HepG2 (cell line): ENCODE measurements at regions not wholly inside any gene's neighbourhood (a gene's known extent, or its start where the extent isn't known, plus 50 kb on each side); places are given as distances from the start of the nearest gene placed in this dataset.

ENCODE experiments used
- ATAC-seq: fragments of 200-7000 bp; cut with Tn5 transposase; 3 replicates; pipeline ENCODE4 v1.9.1; 2020; ENCODE audit warnings: mild to moderate bottlenecking, moderate library complexity
- BruUV-seq: library from RNA; stranded (reverse); fragments of 400-500 nt; replicated peaks from 2 replicates; lab custom pipeline; 2021; lab: Mats Ljungman, UMichigan
- CTCF ChIA-PET: fragments of 300-600 bp; formaldehyde crosslinking; extraction: SDS; loops from one replicate; lab custom pipeline; 2021; ENCODE audit warnings: low total read pairs, inconsistent platforms, low intra/inter-chr PET ratio; lab: Yijun Ruan, JAX
- POLR2A ChIA-PET: fragments of 350-600 bp; sonication (Branson Sonifier 250); formaldehyde crosslinking; loops from one replicate; lab custom pipeline; 2020; ENCODE audit warnings: antibody characterized with exemption, inconsistent platforms; lab: Yijun Ruan, JAX
- DNase-seq: peaks from one replicate; pipeline ENCODE4 v3.0.0-alpha.2; 2015; ENCODE audit warnings: low spot score
- FAIRE-seq: peaks from 3 replicates; lab custom pipeline; 2011; peaks lifted over from hg19 to GRCh38; lab: Jason Lieb, UNC
- H2AFZ ChIP-seq: one replicate; pipeline ENCODE4 v1.6.1; 2011; ENCODE audit warnings: low read length, inconsistent platforms
- H3K27ac ChIP-seq: fragments of 300-600 bp; 3 replicates; pipeline ENCODE4 v1.8.0; 2011; ENCODE audit warnings: mixed run types, mild to moderate bottlenecking, mixed read lengths, low read length, inconsistent platforms; ENCODE audit not compliant: insufficient read depth; ENCODE audit errors: extremely low read length
- H3K27me3 ChIP-seq, 2 experiments: fragments of 200-600 bp in 1 of 2; 2 replicates in 1 of 2; 3 replicates in 1 of 2; pipeline versions ENCODE4 v1.6.0 to v1.8.0; 2011; ENCODE audit warnings: low read length in 2 of 2, mild to moderate bottlenecking in 2 of 2, moderate library complexity in 2 of 2, inconsistent platforms in 1 of 2; ENCODE audit not compliant: insufficient read depth in 2 of 2, control insufficient read depth in 1 of 2
- H3K36me3 ChIP-seq, 2 experiments: fragments of 200-600 bp in 1 of 2; replicated peaks in 1 of 2; 2 replicates in 1 of 2; 3 replicates in 1 of 2; pipeline versions ENCODE4 v1.5.1 to v1.8.0; 2011; ENCODE audit warnings: low read length in 2 of 2, inconsistent platforms in 1 of 2; ENCODE audit not compliant: insufficient read depth in 2 of 2, control insufficient read depth in 1 of 2
- H3K4me1 ChIP-seq: 2 replicates; pipeline ENCODE4 v1.5.1; 2012; ENCODE audit warnings: low read length, inconsistent platforms; ENCODE audit not compliant: insufficient read depth
- H3K4me2 ChIP-seq: 2 replicates; pipeline ENCODE4 v1.6.0; 2011; ENCODE audit warnings: low read depth, low read length, inconsistent platforms
- H3K4me3 ChIP-seq, 3 experiments: fragments of 200-600 bp in 1 of 3; sonication (generic), shearing (Covaris generic) in 1 of 3; replicated peaks in 1 of 3; 2 replicates each; pipeline ENCODE4 v1.5.1; 2011 to 2016; ENCODE audit warnings: low read length in 3 of 3, inconsistent platforms in 2 of 3, low read depth in 2 of 3, mild to moderate bottlenecking in 2 of 3, control low read depth in 1 of 3, mixed read lengths in 1 of 3; ENCODE audit not compliant: insufficient read depth in 1 of 3
- H3K79me2 ChIP-seq: one replicate; pipeline ENCODE4 v1.6.1; 2011; ENCODE audit warnings: low read length, inconsistent platforms; ENCODE audit not compliant: insufficient read depth
- H3K9ac ChIP-seq: 2 replicates; pipeline ENCODE4 v1.6.0; 2011; ENCODE audit warnings: mild to moderate bottlenecking, low read depth, low read length, inconsistent platforms; ENCODE audit not compliant: insufficient read depth
- H3K9me3 ChIP-seq: 2 replicates; pipeline ENCODE4 v1.5.1; 2012; ENCODE audit warnings: mild to moderate bottlenecking, low read length
- H4K20me1 ChIP-seq: 2 replicates; pipeline ENCODE4 v1.6.0; 2011; ENCODE audit warnings: inconsistent platforms, mild to moderate bottlenecking, low read length, moderate library complexity; ENCODE audit not compliant: insufficient read depth
- BRD4 ChIP-seq: sonication (generic); formaldehyde crosslinking; IDR thresholded peaks from 2 replicates; pipeline ENCODE4 v1.4.0; 2020; ENCODE audit warnings: missing genetic modification reagents
- CREB1 ChIP-seq, 2 experiments: fragments of 450-650 bp in 1 of 2; IDR thresholded peaks; 2 replicates each; pipeline ENCODE4 v1.6.1; 2016 to 2017; ENCODE audit warnings: control low read depth in 1 of 2, mild to moderate bottlenecking in 1 of 2, missing compliant biosample characterization in 1 of 2, missing genetic modification characterization in 1 of 2
- WGBS: methylation state at CpG from one replicate; pipeline ENCODE4 v1.1.6; 2017; ENCODE audit warnings: low lambda C conversion rate; 5-methylcytosine and 5-hydroxymethylcytosine counted together
- in situ Hi-C: cut with HindIII; loops from 2 replicates; pipeline ENCODE4 v1.10.0; 2017; ENCODE audit warnings: low pct_unique_long_range_greater_than_20kb; ENCODE audit not compliant: extremely low pct_ligation_motif_present
- intact Hi-C: fragments of 100-400 bp; cut with micrococcal nuclease; formaldehyde crosslinking; loops from one replicate; pipeline ENCODE4 v1.10.0; 2022; ENCODE audit not compliant: unreplicated experiment
- TF ChIP-seq, protein P1 (sequence below): IDR thresholded peaks from 2 replicates; pipeline ENCODE4 v1.4.0; 2020; ENCODE audit warnings: mild to moderate bottlenecking, missing genetic modification reagents
- TF ChIP-seq, protein P2 (sequence below): sonication (generic); formaldehyde crosslinking; IDR thresholded peaks from 2 replicates; pipeline ENCODE4 v1.4.0; 2020; ENCODE audit warnings: missing genetic modification reagents

DNA sequence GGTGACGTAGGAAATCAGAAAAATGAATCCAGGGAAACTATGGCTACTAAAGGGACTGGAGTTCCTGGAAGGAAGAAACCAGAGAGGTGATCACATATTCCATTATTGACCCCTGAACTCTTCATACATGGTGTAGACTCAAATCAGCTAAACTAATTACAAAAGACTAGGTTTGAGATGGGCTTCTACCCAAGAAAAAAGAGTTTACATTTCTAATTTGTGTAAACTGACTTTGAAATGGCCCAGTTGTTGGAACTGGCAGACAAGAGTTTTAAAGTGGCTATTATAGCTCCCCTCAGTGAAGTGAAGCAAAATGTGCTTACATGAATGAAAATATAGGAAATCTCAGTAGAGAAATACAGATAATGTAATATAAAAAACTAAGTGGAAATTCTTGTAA, 1619.4 kb upstream of the SEL1L start:
- Histone ChIP-seq H3K36me3 (no peaks in the 10 kb centered on the region), H3K79me2 (no peaks in the 10 kb centered on the region), H3K27ac (no peak overlapping the region), H3K9ac (no peak overlapping the region), H3K4me2 (no peak overlapping the region), H3K4me3 (no peak overlapping the region), H3K27me3 (no peaks in the 10 kb centered on the region), H4K20me1 (no peaks in the 10 kb centered on the region), H3K9me3 (peaks cover 31% of the 10 kb centered on the region), H2AFZ (no peak overlapping the region), H3K4me1 (no peaks in the 10 kb centered on the region)
- ATAC-seq = no peak
- DNase-seq = no peak
- BruUV-seq = no TSS peak
- ChIA-PET CTCF (no interaction called here), POLR2A (no interaction called here)
- no peak for FAIRE-seq
- 0 out of 2 replicates have a peak, but pooled peaks have one; percentile 22 for TF ChIP-seq CREB1 (IDR thresholded peaks at IDR 0.05)
- TF ChIP-seq CREB1 (CRISPR knock-in tag; IDR thresholded peaks at IDR 0.05) = no peak
- no peak for TF ChIP-seq BRD4 (CRISPR knock-in tag)
- TF ChIP-seq, protein P1, sequence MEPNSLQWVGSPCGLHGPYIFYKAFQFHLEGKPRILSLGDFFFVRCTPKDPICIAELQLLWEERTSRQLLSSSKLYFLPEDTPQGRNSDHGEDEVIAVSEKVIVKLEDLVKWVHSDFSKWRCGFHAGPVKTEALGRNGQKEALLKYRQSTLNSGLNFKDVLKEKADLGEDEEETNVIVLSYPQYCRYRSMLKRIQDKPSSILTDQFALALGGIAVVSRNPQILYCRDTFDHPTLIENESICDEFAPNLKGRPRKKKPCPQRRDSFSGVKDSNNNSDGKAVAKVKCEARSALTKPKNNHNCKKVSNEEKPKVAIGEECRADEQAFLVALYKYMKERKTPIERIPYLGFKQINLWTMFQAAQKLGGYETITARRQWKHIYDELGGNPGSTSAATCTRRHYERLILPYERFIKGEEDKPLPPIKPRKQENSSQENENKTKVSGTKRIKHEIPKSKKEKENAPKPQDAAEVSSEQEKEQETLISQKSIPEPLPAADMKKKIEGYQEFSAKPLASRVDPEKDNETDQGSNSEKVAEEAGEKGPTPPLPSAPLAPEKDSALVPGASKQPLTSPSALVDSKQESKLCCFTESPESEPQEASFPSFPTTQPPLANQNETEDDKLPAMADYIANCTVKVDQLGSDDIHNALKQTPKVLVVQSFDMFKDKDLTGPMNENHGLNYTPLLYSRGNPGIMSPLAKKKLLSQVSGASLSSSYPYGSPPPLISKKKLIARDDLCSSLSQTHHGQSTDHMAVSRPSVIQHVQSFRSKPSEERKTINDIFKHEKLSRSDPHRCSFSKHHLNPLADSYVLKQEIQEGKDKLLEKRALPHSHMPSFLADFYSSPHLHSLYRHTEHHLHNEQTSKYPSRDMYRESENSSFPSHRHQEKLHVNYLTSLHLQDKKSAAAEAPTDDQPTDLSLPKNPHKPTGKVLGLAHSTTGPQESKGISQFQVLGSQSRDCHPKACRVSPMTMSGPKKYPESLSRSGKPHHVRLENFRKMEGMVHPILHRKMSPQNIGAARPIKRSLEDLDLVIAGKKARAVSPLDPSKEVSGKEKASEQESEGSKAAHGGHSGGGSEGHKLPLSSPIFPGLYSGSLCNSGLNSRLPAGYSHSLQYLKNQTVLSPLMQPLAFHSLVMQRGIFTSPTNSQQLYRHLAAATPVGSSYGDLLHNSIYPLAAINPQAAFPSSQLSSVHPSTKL (CRISPR knock-in tag) = no peak
- whole genome bisulfite sequencing = 0% methylated on average over 1 of the region's 1 CpG
- intact Hi-C loops = no loop called here
- in situ Hi-C loops = no loop called here

DNA sequence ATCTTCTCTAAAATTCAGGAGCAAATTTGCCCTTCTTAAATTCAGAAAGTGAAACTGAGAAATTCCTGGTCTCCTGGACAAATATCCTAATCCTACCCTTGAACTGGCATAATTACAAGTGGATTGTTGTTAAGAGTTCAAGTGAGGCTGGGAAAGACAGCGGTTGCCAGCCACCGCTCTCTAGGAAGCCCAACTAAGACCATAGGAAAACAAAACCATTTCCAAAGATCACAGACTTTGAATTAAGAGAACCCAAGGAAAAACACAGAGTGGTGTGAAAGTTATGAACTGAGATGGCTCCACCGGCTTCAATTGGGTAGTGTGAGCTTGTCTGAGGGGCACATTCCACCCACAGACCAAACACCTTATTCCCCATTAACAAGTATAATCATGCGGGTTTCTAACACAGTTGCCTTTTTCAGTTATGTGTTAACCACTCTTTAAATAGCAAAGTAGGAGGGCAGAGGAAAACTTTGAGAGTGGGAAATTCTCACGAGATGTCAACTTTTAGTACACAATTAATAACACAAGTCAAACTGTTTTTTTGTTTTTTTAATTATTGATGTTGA, 1628.8 kb upstream of the SEL1L start:
- ChIA-PET POLR2A (no interaction called here), CTCF (no interaction called here)
- H3K9me3 ChIP-seq = no peaks in the 10 kb centered on the region
- no peak overlapping the region for H2AFZ ChIP-seq
- in situ Hi-C loops (no loop called here), intact Hi-C loops (no loop called here)
- FAIRE-seq = no peak
- H3K4me1 ChIP-seq = no peaks in the 10 kb centered on the region
- ATAC-seq = no peak
- 31% methylated on average over 5 of the region's 5 CpGs for WGBS
- H3K4me3 ChIP-seq = no peak overlapping the region
- H3K4me2 ChIP-seq = no peak overlapping the region
- H3K79me2 ChIP-seq = no peaks in the 10 kb centered on the region
- no peak for DNase-seq
- H3K27ac ChIP-seq = no peak overlapping the region
- TF ChIP-seq, protein P2, sequence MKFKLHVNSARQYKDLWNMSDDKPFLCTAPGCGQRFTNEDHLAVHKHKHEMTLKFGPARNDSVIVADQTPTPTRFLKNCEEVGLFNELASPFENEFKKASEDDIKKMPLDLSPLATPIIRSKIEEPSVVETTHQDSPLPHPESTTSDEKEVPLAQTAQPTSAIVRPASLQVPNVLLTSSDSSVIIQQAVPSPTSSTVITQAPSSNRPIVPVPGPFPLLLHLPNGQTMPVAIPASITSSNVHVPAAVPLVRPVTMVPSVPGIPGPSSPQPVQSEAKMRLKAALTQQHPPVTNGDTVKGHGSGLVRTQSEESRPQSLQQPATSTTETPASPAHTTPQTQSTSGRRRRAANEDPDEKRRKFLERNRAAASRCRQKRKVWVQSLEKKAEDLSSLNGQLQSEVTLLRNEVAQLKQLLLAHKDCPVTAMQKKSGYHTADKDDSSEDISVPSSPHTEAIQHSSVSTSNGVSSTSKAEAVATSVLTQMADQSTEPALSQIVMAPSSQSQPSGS (CRISPR knock-in tag) = no peak
- no peaks in the 10 kb centered on the region for H3K36me3 ChIP-seq
- H3K9ac ChIP-seq = no peak overlapping the region
- BruUV-seq = no TSS peak
- no peaks in the 10 kb centered on the region for H4K20me1 ChIP-seq
- H3K27me3 ChIP-seq = no peaks in the 10 kb centered on the region; a peak in 1 of 5 replicates
